ENCODE measurements at regions not wholly inside any gene's neighbourhood (a gene's known extent, or its start where the extent isn't known, plus 50 kb on each side); places are given as distances from the start of the nearest gene placed in this dataset.

DNA sequence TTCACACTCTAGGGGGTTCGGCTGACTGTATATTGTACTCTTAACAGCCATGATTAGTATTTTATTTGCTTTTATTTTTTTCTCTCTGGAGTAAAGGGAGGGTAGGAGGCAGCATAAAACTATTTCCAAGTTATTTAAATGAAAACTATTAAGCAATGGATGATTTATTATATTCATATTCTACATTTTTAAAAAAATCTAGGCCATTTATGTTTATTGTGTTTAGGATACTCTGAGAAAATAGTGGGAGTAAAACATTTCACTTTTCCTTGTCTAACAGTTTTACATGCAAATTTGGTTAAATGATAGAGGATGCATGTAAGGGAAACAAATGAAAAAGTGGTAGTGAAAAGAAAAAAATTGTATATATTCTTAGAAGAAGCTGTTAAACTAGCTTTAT lies 276.3 kb downstream of the GAS1 start:
- Histone ChIP-seq H3K9ac (ENCODE audit: low read length) (no peak overlapping the region), H2AFZ (ENCODE audit: low read length) (no peak overlapping the region), H3K36me3 (ENCODE audit: insufficient read depth, low read length) (no peaks in the 10 kb centered on the region), H3K4me1 (ENCODE audit: insufficient read depth, low read length, severe bottlenecking) (no peaks in the 10 kb centered on the region), H3K27me3 (ENCODE audit: insufficient read depth, low read length) (no peaks in the 10 kb centered on the region), H3K9me2 (ENCODE audit: low read depth, low read length) (no peaks in the 10 kb centered on the region), H3K9me3 (ENCODE audit: low read length) (no peaks in the 10 kb centered on the region), H3K4me2 (ENCODE audit: low read length) (no peak overlapping the region), H3K4me3 (ENCODE audit: low read depth, low read length, poor library complexity, severe bottlenecking) (no peak overlapping the region), H4K20me1 (ENCODE audit: insufficient read depth, low read length) (no peaks in the 10 kb centered on the region), H3K79me2 (ENCODE audit: insufficient read depth, low read length) (no peaks in the 10 kb centered on the region), H3K27ac (ENCODE audit: low read depth, low read length, poor library complexity, severe bottlenecking) (no peak overlapping the region), H3F3A (ENCODE audit: insufficient read depth, low read length) (no peaks in the 10 kb centered on the region)
- no peak for TF ChIP-seq EZH2 (IDR thresholded peaks at IDR 0.05; ENCODE audit: borderline replicate concordance, low read length)
- no peak for TF ChIP-seq CTCF (IDR thresholded peaks at IDR 0.05; ENCODE audit: low read length)

GRCh38 chr9:86670536-86670935 lies 276.8 kb downstream of the GAS1 start:
- Histone ChIP-seq H3F3A (ENCODE audit: insufficient read depth, low read length) (no peaks in the 10 kb centered on the region), H3K27ac (ENCODE audit: low read depth, low read length, poor library complexity, severe bottlenecking) (no peak overlapping the region), H3K9me3 (ENCODE audit: low read length) (no peaks in the 10 kb centered on the region), H2AFZ (ENCODE audit: low read length) (no peak overlapping the region), H3K36me3 (ENCODE audit: insufficient read depth, low read length) (no peaks in the 10 kb centered on the region), H3K4me1 (ENCODE audit: insufficient read depth, low read length, severe bottlenecking) (no peaks in the 10 kb centered on the region), H4K20me1 (ENCODE audit: insufficient read depth, low read length) (no peaks in the 10 kb centered on the region), H3K4me2 (ENCODE audit: low read length) (no peak overlapping the region), H3K4me3 (ENCODE audit: low read depth, low read length, poor library complexity, severe bottlenecking) (no peak overlapping the region), H3K9ac (ENCODE audit: low read length) (no peak overlapping the region), H3K79me2 (ENCODE audit: insufficient read depth, low read length) (no peaks in the 10 kb centered on the region), H3K9me2 (ENCODE audit: low read depth, low read length) (no peaks in the 10 kb centered on the region), H3K27me3 (ENCODE audit: insufficient read depth, low read length) (no peaks in the 10 kb centered on the region)
- TF ChIP-seq CTCF (IDR thresholded peaks at IDR 0.05; ENCODE audit: low read length) (no peak), EZH2 (IDR thresholded peaks at IDR 0.05; ENCODE audit: borderline replicate concordance, low read length) (no peak)

DNA sequence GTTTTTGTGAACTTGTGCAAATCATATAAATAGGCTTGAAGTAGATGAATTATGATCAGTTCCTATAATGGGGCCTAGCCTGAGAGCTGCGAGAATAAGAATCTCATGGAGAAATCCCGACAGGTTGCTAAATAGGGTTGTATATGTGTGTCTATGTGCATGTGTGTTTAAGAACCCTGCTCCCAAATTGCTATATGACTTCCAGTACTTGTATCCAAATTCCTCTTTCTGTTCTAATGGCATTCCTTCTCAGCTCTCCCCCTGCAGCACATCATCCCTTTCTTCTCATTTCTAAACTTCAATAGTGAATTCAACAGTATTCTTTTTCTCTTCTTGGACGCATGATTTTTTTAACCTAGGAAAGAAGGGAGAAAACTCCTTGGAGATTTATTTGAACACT lies 277.2 kb downstream of the GAS1 start:
- no peak overlapping the region for H2AFZ ChIP-seq (ENCODE audit: low read length)
- no peaks in the 10 kb centered on the region for H3K9me2 ChIP-seq (ENCODE audit: low read depth, low read length)
- H3K9ac ChIP-seq (ENCODE audit: low read length), result no peak overlapping the region
- H3K36me3 ChIP-seq (ENCODE audit: insufficient read depth, low read length), result no peaks in the 10 kb centered on the region
- H3K4me3 ChIP-seq (ENCODE audit: low read depth, low read length, poor library complexity, severe bottlenecking), result no peak overlapping the region
- H3F3A ChIP-seq (ENCODE audit: insufficient read depth, low read length), result no peaks in the 10 kb centered on the region
- no peak for TF ChIP-seq CTCF (IDR thresholded peaks at IDR 0.05; ENCODE audit: low read length)
- TF ChIP-seq EZH2 (IDR thresholded peaks at IDR 0.05; ENCODE audit: borderline replicate concordance, low read length), result no peak
- H3K79me2 ChIP-seq (ENCODE audit: insufficient read depth, low read length), result no peaks in the 10 kb centered on the region
- H3K27ac ChIP-seq (ENCODE audit: low read depth, low read length, poor library complexity, severe bottlenecking), result no peak overlapping the region
- H3K9me3 ChIP-seq (ENCODE audit: low read length), result no peaks in the 10 kb centered on the region
- H3K4me2 ChIP-seq (ENCODE audit: low read length), result no peak overlapping the region
- H4K20me1 ChIP-seq (ENCODE audit: insufficient read depth, low read length), result no peaks in the 10 kb centered on the region
- H3K27me3 ChIP-seq (ENCODE audit: insufficient read depth, low read length), result no peaks in the 10 kb centered on the region
- no peaks in the 10 kb centered on the region for H3K4me1 ChIP-seq (ENCODE audit: insufficient read depth, low read length, severe bottlenecking)

Data from OCI-LY1 (cell line).